ENCODE measurements at regions not wholly inside any gene's neighbourhood (a gene's known extent, or its start where the extent isn't known, plus 50 kb on each side); places are given as distances from the start of the nearest gene placed in this dataset.

DNA sequence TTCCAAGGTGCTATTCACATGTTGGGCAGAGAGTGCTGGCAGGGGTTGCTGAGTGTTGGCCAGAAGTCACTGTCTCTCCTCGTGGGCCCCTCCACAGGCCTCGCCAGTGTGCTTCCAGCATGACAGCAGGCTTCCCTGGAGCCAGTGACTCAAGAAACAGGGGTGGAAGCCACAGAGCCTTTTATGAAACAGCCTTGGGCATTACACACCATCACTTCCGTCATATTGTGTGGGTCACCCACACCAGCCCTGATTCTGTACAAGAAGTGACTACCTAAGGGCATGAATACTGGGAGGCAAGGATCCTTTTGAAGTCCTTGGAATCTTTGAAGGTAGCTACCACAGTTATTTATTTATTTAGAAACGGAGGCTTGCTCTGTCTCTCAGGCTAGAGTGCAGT lies 177.6 kb upstream of the UBE3A start:
- Histone ChIP-seq H3K4me3 (ENCODE audit: low read depth, low read length) (no peak overlapping the region), H3K27ac (no peak overlapping the region), H3K36me3 (no peaks in the 10 kb centered on the region), H3K27me3 (ENCODE audit: insufficient read depth, low read depth, severe bottlenecking) (no peaks in the 10 kb centered on the region), H3K9me3 (ENCODE audit: severe bottlenecking) (no peaks in the 10 kb centered on the region)
- TF ChIP-seq, protein P1, sequence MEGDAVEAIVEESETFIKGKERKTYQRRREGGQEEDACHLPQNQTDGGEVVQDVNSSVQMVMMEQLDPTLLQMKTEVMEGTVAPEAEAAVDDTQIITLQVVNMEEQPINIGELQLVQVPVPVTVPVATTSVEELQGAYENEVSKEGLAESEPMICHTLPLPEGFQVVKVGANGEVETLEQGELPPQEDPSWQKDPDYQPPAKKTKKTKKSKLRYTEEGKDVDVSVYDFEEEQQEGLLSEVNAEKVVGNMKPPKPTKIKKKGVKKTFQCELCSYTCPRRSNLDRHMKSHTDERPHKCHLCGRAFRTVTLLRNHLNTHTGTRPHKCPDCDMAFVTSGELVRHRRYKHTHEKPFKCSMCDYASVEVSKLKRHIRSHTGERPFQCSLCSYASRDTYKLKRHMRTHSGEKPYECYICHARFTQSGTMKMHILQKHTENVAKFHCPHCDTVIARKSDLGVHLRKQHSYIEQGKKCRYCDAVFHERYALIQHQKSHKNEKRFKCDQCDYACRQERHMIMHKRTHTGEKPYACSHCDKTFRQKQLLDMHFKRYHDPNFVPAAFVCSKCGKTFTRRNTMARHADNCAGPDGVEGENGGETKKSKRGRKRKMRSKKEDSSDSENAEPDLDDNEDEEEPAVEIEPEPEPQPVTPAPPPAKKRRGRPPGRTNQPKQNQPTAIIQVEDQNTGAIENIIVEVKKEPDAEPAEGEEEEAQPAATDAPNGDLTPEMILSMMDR (IDR thresholded peaks at IDR 0.05; ENCODE audit: low read depth, low read length), result no peak
- no peak for DNase-seq

DNA sequence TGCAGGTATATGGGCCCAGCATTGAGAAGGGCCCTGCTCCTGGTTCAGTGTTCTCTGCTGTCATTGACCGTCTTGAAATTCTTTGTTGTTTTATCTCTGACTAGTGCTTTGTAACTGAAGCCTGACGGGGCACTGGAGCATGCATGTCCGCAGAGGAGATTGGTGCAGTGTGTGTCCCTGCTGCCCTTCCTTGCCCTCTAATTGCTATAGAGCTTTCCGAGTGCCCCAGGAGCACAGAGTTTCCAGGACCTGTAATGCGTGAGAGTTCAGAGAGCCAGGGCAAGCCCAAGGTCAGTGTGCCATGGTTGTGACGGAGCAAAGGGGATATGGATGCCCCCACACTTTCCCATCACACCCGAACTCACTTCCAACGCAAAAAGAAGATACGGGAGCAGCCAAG lies 174.3 kb upstream of the UBE3A start:
- TF ChIP-seq, protein P1 (IDR thresholded peaks at IDR 0.05; ENCODE audit: low read depth, low read length), result no peak
- DNase-seq, result no peak
- Histone ChIP-seq H3K4me3 (ENCODE audit: low read depth, low read length) (no peak overlapping the region), H3K9me3 (ENCODE audit: severe bottlenecking) (no peaks in the 10 kb centered on the region), H3K27ac (no peak overlapping the region), H3K27me3 (ENCODE audit: insufficient read depth, low read depth, severe bottlenecking) (no peaks in the 10 kb centered on the region), H3K36me3 (no peaks in the 10 kb centered on the region)

- Histone ChIP-seq H3K4me3 (ENCODE audit: low read depth, low read length) (no peak overlapping the region), H3K27ac (no peak overlapping the region), H3K9me3 (ENCODE audit: severe bottlenecking) (peaks cover 2% of the 10 kb centered on the region), H3K27me3 (ENCODE audit: insufficient read depth, low read depth, severe bottlenecking) (no peaks in the 10 kb centered on the region), H3K36me3 (no peaks in the 10 kb centered on the region)
- TF ChIP-seq, protein P1 (IDR thresholded peaks at IDR 0.05; ENCODE audit: low read depth, low read length), result no peak
- no peak for DNase-seq
These were observed 172.8 kb upstream of the UBE3A start for GRCh38 chr15:25611603-25612002.

GRCh38 chr15:25609371-25609770 lies 170.5 kb upstream of the UBE3A start:
- DNase-seq, result no peak
- H3K27me3 ChIP-seq (ENCODE audit: insufficient read depth, low read depth, severe bottlenecking), result no peaks in the 10 kb centered on the region
- no peak overlapping the region for H3K4me3 ChIP-seq (ENCODE audit: low read depth, low read length)
- H3K27ac ChIP-seq, result no peak overlapping the region
- H3K9me3 ChIP-seq (ENCODE audit: severe bottlenecking), result peaks cover 2% of the 10 kb centered on the region
- TF ChIP-seq, protein P1 (IDR thresholded peaks at IDR 0.05; ENCODE audit: low read depth, low read length), result no peak
- no peaks in the 10 kb centered on the region for H3K36me3 ChIP-seq

DNA sequence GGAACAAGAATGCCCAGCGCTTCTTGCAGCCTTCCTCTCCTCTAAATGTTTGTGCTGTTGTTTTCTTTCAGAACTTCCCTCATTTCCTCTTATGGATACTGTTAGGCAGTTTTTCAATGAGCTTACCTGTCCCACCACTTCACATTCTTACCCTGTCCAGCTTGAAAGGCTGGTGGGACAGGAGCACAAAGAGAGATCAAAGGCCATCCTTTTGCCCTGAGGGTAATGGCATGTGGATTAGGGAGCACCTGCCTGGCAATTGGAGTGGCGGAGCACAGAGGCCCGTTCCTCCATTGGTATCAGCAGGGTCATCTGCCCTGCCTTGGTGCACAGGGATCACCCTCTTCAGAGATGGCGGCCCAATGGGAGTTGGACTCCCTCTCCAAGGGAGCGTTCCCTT lies 170.1 kb upstream of the UBE3A start:
- no peak overlapping the region for H3K4me3 ChIP-seq (ENCODE audit: low read depth, low read length)
- H3K27ac ChIP-seq, result no peak overlapping the region
- no peaks in the 10 kb centered on the region for H3K27me3 ChIP-seq (ENCODE audit: insufficient read depth, low read depth, severe bottlenecking)
- H3K36me3 ChIP-seq, result no peaks in the 10 kb centered on the region
- H3K9me3 ChIP-seq (ENCODE audit: severe bottlenecking), result peaks cover 2% of the 10 kb centered on the region
- TF ChIP-seq, protein P1 (IDR thresholded peaks at IDR 0.05; ENCODE audit: low read depth, low read length), result no peak
- DNase-seq, result no peak

DNA sequence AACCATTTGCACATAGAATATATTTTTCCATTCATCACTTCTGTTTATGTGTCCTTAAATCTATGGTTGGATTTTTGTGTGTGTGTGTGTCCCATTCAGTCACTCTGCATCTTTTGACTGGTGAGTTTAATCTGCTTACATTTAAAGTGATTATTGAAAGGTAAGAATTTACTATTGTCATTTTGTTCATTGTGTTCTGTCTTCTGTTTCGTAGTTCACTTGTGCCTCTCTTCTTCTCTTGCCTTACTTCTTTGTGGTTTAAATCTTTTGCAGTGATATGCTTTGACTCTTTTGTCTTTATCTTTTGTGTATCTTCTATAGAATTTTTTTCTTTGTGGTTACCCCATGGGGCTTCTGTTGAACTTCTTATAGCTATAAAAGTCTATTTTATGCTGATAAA lies 166.3 kb upstream of the UBE3A start:
- H3K27ac ChIP-seq, result no peak overlapping the region
- no peaks in the 10 kb centered on the region for H3K36me3 ChIP-seq
- no peak for DNase-seq
- TF ChIP-seq, protein P1 (IDR thresholded peaks at IDR 0.05; ENCODE audit: low read depth, low read length), result no peak
- no peaks in the 10 kb centered on the region for H3K27me3 ChIP-seq (ENCODE audit: insufficient read depth, low read depth, severe bottlenecking)
- peaks cover 2% of the 10 kb centered on the region for H3K9me3 ChIP-seq (ENCODE audit: severe bottlenecking)
- H3K4me3 ChIP-seq (ENCODE audit: low read depth, low read length), result no peak overlapping the region
